HEK293 (cell line): ENCODE measurements at regions not wholly inside any gene's neighbourhood (a gene's known extent, or its start where the extent isn't known, plus 50 kb on each side); places are given as distances from the start of the nearest gene placed in this dataset.

Experiments used
- CTCF ChIA-PET: fragments of 350-600 bp; formaldehyde crosslinking; extraction: SDS; loops from one replicate; lab custom pipeline; 2021; ENCODE audit warnings: antibody characterized with exemption; lab: Yijun Ruan, JAX
- POLR2A ChIA-PET: fragments of 300-600 bp; formaldehyde crosslinking; extraction: SDS; loops from one replicate; lab custom pipeline; 2020; ENCODE audit warnings: antibody characterized with exemption, inconsistent platforms; lab: Yijun Ruan, JAX
- H3K27ac ChIP-seq: fragments of 200-500 bp; sonication (Bioruptor generic); 2 replicates; pipeline ENCODE4 v1.5.1; 2014; ENCODE audit warnings: low read depth, low read length, control low read depth, inconsistent platforms; ENCODE audit errors: extremely low read depth
- H3K36me3 ChIP-seq, 2 experiments: fragments of 200-500 bp in 1 of 2; sonication (Bioruptor generic) in 1 of 2; 1 replicate in 1 of 2; 2 replicates in 1 of 2; pipeline ENCODE4 v1.5.1; 2014 to 2017; ENCODE audit warnings: inconsistent platforms in 2 of 2, low read length in 2 of 2; ENCODE audit not compliant: control insufficient read depth in 2 of 2, insufficient read depth in 1 of 2
- H3K4me1 ChIP-seq: fragments of 200-500 bp; sonication (Bioruptor generic); 2 replicates; pipeline ENCODE4 v1.5.1; 2014; ENCODE audit warnings: mild to moderate bottlenecking, low read length, inconsistent platforms; ENCODE audit not compliant: control insufficient read depth, insufficient read depth
- H3K4me3 ChIP-seq: 2 replicates; pipeline ENCODE4 v1.5.1; 2011; ENCODE audit warnings: low read depth, mild to moderate bottlenecking, control low read depth, low read length, moderate library complexity
- H3K9me3 ChIP-seq: fragments of 200-500 bp; sonication (Bioruptor generic); 2 replicates; pipeline ENCODE4 v1.5.1; 2014; ENCODE audit warnings: low read depth, low read length, inconsistent platforms; ENCODE audit not compliant: control insufficient read depth, insufficient read depth
- BCL11B ChIP-seq: fragments of 450-650 bp; formaldehyde crosslinking; IDR thresholded peaks from 2 replicates; pipeline ENCODE4 v1.5.1; 2016; ENCODE audit warnings: low read depth, missing biosample characterization, missing genetic modification characterization
- HIC1 ChIP-seq: fragments of 450-650 bp; formaldehyde crosslinking; IDR thresholded peaks from 2 replicates; pipeline ENCODE4 v1.5.1; 2016; ENCODE audit warnings: missing biosample characterization, missing genetic modification characterization
- HOXC10 ChIP-seq: sonication (generic); formaldehyde crosslinking; IDR thresholded peaks from 2 replicates; pipeline ENCODE4 v1.8.1; 2023; ENCODE audit warnings: mild to moderate bottlenecking, missing genetic modification reagents
- OSR2 ChIP-seq: fragments of 450-650 bp; formaldehyde crosslinking; IDR thresholded peaks from 2 replicates; pipeline ENCODE4 v1.5.1; 2016; ENCODE audit warnings: missing biosample characterization, missing genetic modification characterization
- TSHZ1 ChIP-seq: fragments of 450-650 bp; formaldehyde crosslinking; IDR thresholded peaks from 2 replicates; pipeline ENCODE4 v1.5.1; 2016; ENCODE audit warnings: missing biosample characterization, missing genetic modification characterization, borderline replicate concordance
- ZIC2 ChIP-seq: fragments of 450-650 bp; formaldehyde crosslinking; IDR thresholded peaks from 2 replicates; pipeline ENCODE4 v1.5.1; 2016; ENCODE audit warnings: missing biosample characterization, missing genetic modification characterization
- ZNF133 ChIP-seq: fragments of 450-650 bp; formaldehyde crosslinking; IDR thresholded peaks from 2 replicates; pipeline ENCODE4 v1.5.1; 2016; ENCODE audit warnings: missing biosample characterization, missing genetic modification characterization
- ZNF140 ChIP-seq: fragments of 450-650 bp; formaldehyde crosslinking; IDR thresholded peaks from 2 replicates; pipeline ENCODE4 v1.5.1; 2016; ENCODE audit warnings: missing biosample characterization, missing genetic modification characterization
- ZNF174 ChIP-seq: fragments of 450-650 bp; formaldehyde crosslinking; IDR thresholded peaks from 2 replicates; pipeline ENCODE4 v1.5.0; 2017; ENCODE audit warnings: missing biosample characterization, mild to moderate bottlenecking, missing genetic modification characterization
- ZNF175 ChIP-seq: fragments of 450-650 bp; formaldehyde crosslinking; IDR thresholded peaks from 2 replicates; pipeline ENCODE4 v1.5.1; 2016; ENCODE audit warnings: missing biosample characterization, missing genetic modification characterization
- ZNF202 ChIP-seq: fragments of 450-650 bp; formaldehyde crosslinking; IDR thresholded peaks from 2 replicates; pipeline ENCODE4 v1.5.1; 2016; ENCODE audit warnings: missing biosample characterization, missing genetic modification characterization, borderline replicate concordance
- ZNF24 ChIP-seq: fragments of 450-650 bp; formaldehyde crosslinking; IDR thresholded peaks from 2 replicates; pipeline ENCODE4 v1.5.1; 2016; ENCODE audit warnings: missing biosample characterization, missing genetic modification characterization
- ZNF266 ChIP-seq: fragments of 450-650 bp; formaldehyde crosslinking; IDR thresholded peaks from 2 replicates; pipeline ENCODE4 v1.5.1; 2016; ENCODE audit warnings: missing biosample characterization, missing genetic modification characterization, low read depth
- ZNF302 ChIP-seq: fragments of 450-650 bp; formaldehyde crosslinking; IDR thresholded peaks from 2 replicates; pipeline ENCODE4 v1.5.1; 2016; ENCODE audit warnings: missing biosample characterization, missing genetic modification characterization, low read depth
- ZNF366 ChIP-seq: fragments of 450-650 bp; formaldehyde crosslinking; conservative IDR thresholded peaks from 2 replicates; pipeline ENCODE4 v1.5.1; 2016; ENCODE audit warnings: missing biosample characterization, missing genetic modification characterization
- ZNF398 ChIP-seq: fragments of 450-650 bp; formaldehyde crosslinking; IDR thresholded peaks from 2 replicates; pipeline ENCODE4 v1.5.1; 2017; ENCODE audit warnings: missing biosample characterization, missing genetic modification characterization
- ZNF473 ChIP-seq: fragments of 450-650 bp; formaldehyde crosslinking; IDR thresholded peaks from 2 replicates; pipeline ENCODE4 v1.5.1; 2017; ENCODE audit warnings: missing biosample characterization, missing genetic modification characterization
- ZNF521 ChIP-seq: fragments of 450-650 bp; formaldehyde crosslinking; IDR thresholded peaks from 2 replicates; pipeline ENCODE4 v1.5.1; 2017; ENCODE audit warnings: missing biosample characterization, mild to moderate bottlenecking, missing genetic modification characterization
- ZNF529 ChIP-seq: fragments of 450-650 bp; formaldehyde crosslinking; IDR thresholded peaks from 2 replicates; pipeline ENCODE4 v1.5.1; 2017; ENCODE audit warnings: missing genetic modification characterization, missing biosample characterization; ENCODE audit not compliant: insufficient replicate concordance
- ZNF530 ChIP-seq: fragments of 450-650 bp; formaldehyde crosslinking; IDR thresholded peaks from 2 replicates; pipeline ENCODE4 v1.5.1; 2016; ENCODE audit warnings: low read depth, missing biosample characterization, missing genetic modification characterization
- ZNF558 ChIP-seq: fragments of 450-650 bp; formaldehyde crosslinking; IDR thresholded peaks from 2 replicates; pipeline ENCODE4 v1.5.1; 2016; ENCODE audit warnings: missing biosample characterization, missing genetic modification characterization
- ZNF600 ChIP-seq: fragments of 450-650 bp; formaldehyde crosslinking; IDR thresholded peaks from 2 replicates; pipeline ENCODE4 v1.5.1; 2016; ENCODE audit warnings: missing biosample characterization, missing genetic modification characterization
- ZNF621 ChIP-seq: fragments of 450-650 bp; formaldehyde crosslinking; IDR thresholded peaks from 2 replicates; pipeline ENCODE4 v1.5.1; 2017; ENCODE audit warnings: missing biosample characterization, missing genetic modification characterization
- ZNF624 ChIP-seq: fragments of 450-650 bp; formaldehyde crosslinking; IDR thresholded peaks from 2 replicates; pipeline ENCODE4 v1.5.1; 2017; ENCODE audit warnings: missing biosample characterization, missing genetic modification characterization
- ZNF768 ChIP-seq: fragments of 450-650 bp; formaldehyde crosslinking; IDR thresholded peaks from 2 replicates; pipeline ENCODE4 v1.5.1; 2018; ENCODE audit warnings: missing biosample characterization, mild to moderate bottlenecking, missing genetic modification characterization
- ZNF776 ChIP-seq: fragments of 450-650 bp; formaldehyde crosslinking; IDR thresholded peaks from 2 replicates; pipeline ENCODE4 v1.5.0; 2017; ENCODE audit warnings: missing biosample characterization, missing genetic modification characterization, borderline replicate concordance
- ZNF777 ChIP-seq: fragments of 450-650 bp; formaldehyde crosslinking; IDR thresholded peaks from 2 replicates; pipeline ENCODE4 v1.5.1; 2017; ENCODE audit warnings: missing biosample characterization, missing genetic modification characterization, borderline replicate concordance
- ZNF792 ChIP-seq: fragments of 450-650 bp; formaldehyde crosslinking; IDR thresholded peaks from 2 replicates; pipeline ENCODE4 v1.5.1; 2016; ENCODE audit warnings: missing biosample characterization, missing genetic modification characterization
- ZNF843 ChIP-seq: fragments of 450-650 bp; formaldehyde crosslinking; IDR thresholded peaks from 2 replicates; pipeline ENCODE4 v1.5.1; 2016; ENCODE audit warnings: missing biosample characterization, missing genetic modification characterization
- TF ChIP-seq, protein P1 (sequence below): fragments of 450-650 bp; formaldehyde crosslinking; IDR thresholded peaks from 2 replicates; pipeline ENCODE4 v1.5.1; 2016; ENCODE audit warnings: missing biosample characterization, missing genetic modification characterization
- TF ChIP-seq, protein P2 (sequence below): fragments of 450-650 bp; formaldehyde crosslinking; IDR thresholded peaks from 2 replicates; pipeline ENCODE4 v1.5.1; 2016; ENCODE audit warnings: missing biosample characterization, missing genetic modification characterization, low read depth

GRCh38 chr12:127830065-127830460 lies 436.9 kb upstream of the TMEM132C start:
- POLR2A ChIA-PET, result no interaction called here
- CTCF ChIA-PET, result no interaction called here
- H3K4me3 ChIP-seq, result no peak overlapping the region
- no peaks in the 10 kb centered on the region for H3K36me3 ChIP-seq
- H3K27ac ChIP-seq, result no peak overlapping the region
- TF ChIP-seq ZIC2 (tag by site-specific recombination) (no peak), ZNF398 (tag by site-specific recombination) (no peak), ZNF133 (tag by site-specific recombination) (no peak), ZNF776 (no peak), ZNF266 (no peak), ZNF366 (tag by site-specific recombination) (no peak), ZNF174 (no peak), ZNF621 (no peak), ZNF777 (no peak), ZNF202 (tag by site-specific recombination) (no peak), ZNF529 (no peak), ZNF558 (tag by site-specific recombination) (no peak), ZNF140 (tag by site-specific recombination) (no peak), ZNF624 (tag by site-specific recombination) (no peak)
- TF ChIP-seq, protein P1, sequence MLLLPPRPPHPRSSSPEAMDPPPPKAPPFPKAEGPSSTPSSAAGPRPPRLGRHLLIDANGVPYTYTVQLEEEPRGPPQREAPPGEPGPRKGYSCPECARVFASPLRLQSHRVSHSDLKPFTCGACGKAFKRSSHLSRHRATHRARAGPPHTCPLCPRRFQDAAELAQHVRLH, result no peak
- H3K4me1 ChIP-seq, result no peaks in the 10 kb centered on the region
- H3K9me3 ChIP-seq, result no peaks in the 10 kb centered on the region

DNA sequence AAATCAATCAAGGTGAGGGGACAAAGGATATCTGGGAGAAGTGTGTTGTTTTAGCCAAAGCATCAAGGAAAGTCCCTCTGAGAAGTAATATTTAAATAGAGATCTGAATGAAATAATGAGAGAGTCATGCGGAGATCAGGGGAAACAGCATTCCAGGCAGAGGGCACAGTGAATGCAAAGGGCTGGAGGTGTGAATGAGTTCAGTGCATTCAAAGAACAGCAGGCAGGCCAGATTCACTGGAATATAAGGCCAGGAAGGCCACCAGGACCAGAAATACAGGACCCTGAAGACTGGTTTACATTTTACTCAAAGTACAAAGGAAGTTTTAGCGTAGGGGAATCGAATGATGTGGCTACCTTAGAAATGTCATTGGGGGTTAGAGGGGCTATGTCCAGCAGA lies 436.2 kb upstream of the TMEM132C start:
- POLR2A ChIA-PET, result no interaction called here
- CTCF ChIA-PET, result no interaction called here
- no peak for TF ChIP-seq ZNF302 (tag by site-specific recombination)
- TF ChIP-seq ZNF24, result no peak
- TF ChIP-seq OSR2 (tag by site-specific recombination), result no peak
- no peak for TF ChIP-seq ZNF843 (tag by site-specific recombination)
- no peak for TF ChIP-seq ZNF530 (tag by site-specific recombination)
- TF ChIP-seq ZNF473 (tag by site-specific recombination), result no peak
- TF ChIP-seq ZNF768, result no peak
- no peak for TF ChIP-seq ZNF175 (tag by site-specific recombination)
- no peak for TF ChIP-seq BCL11B (tag by site-specific recombination)
- TF ChIP-seq ZNF521 (tag by site-specific recombination), result no peak
- TF ChIP-seq ZNF792, result no peak
- TF ChIP-seq, protein P2, sequence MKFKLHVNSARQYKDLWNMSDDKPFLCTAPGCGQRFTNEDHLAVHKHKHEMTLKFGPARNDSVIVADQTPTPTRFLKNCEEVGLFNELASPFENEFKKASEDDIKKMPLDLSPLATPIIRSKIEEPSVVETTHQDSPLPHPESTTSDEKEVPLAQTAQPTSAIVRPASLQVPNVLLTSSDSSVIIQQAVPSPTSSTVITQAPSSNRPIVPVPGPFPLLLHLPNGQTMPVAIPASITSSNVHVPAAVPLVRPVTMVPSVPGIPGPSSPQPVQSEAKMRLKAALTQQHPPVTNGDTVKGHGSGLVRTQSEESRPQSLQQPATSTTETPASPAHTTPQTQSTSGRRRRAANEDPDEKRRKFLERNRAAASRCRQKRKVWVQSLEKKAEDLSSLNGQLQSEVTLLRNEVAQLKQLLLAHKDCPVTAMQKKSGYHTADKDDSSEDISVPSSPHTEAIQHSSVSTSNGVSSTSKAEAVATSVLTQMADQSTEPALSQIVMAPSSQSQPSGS (tag by site-specific recombination), result no peak
- no peak for TF ChIP-seq ZNF600 (tag by site-specific recombination)
- TF ChIP-seq HOXC10 (CRISPR knock-in tag), result no peak
- TF ChIP-seq TSHZ1 (tag by site-specific recombination), result no peak
- TF ChIP-seq HIC1, result no peak

More for the DNA sequence above, 436.2 kb upstream of the TMEM132C start:
- Histone ChIP-seq H3K9me3 (no peaks in the 10 kb centered on the region), H3K4me1 (no peaks in the 10 kb centered on the region), H3K4me3 (no peak overlapping the region), H3K36me3 (no peaks in the 10 kb centered on the region), H3K27ac (no peak overlapping the region)
